ENCODE measurements at regions not wholly inside any gene's neighbourhood (a gene's known extent, or its start where the extent isn't known, plus 50 kb on each side); places are given as distances from the start of the nearest gene placed in this dataset.
"Not testable (repeated sequence)": the region's sequence is repeated elsewhere in the genome, so short reads cannot be mapped to it uniquely, and the experiment has no call there.

- not testable (repeated sequence) for TF ChIP-seq POLR2A, CTCF (IDR thresholded peaks at IDR 0.05)
Observed at GRCh38 chr4:134621715-134622114, 420.1 kb upstream of the PABPC4L start.
